ENCODE measurements at regions not wholly inside any gene's neighbourhood (a gene's known extent, or its start where the extent isn't known, plus 50 kb on each side); places are given as distances from the start of the nearest gene placed in this dataset.

GRCh38 chr5:74355041-74355824, 285.3 kb downstream of the ENC1 start:
- DNase-seq = no peak

GRCh38 chr5:74352256-74352655, 288.3 kb downstream of the ENC1 start:
- DNase-seq = no peak

- no peak for DNase-seq
Observed at GRCh38 chr5:74342948-74343682, 297.4 kb downstream of the ENC1 start.

DNA sequence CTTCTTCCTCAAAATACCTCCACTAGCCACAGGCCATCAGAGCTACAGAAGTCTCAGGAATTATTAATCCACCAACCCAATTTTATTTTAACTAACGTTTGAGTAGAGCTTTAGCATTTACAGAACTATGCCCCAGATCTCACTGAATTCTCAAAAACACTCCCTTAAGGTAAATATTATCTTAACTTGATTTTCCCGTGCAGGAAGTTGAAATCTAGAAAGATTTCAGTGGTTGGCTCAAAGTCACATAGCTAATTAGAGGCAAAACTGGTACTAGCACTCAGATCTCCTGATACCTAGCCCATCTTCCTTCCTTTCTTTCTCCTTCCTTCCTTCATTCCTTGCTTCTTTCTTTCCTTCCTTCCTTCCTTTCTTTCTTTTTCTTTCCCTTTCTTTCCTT, 298.3 kb downstream of the ENC1 start:
- DNase-seq = no peak

GRCh38 chr5:74341221-74341620, 299.3 kb downstream of the ENC1 start:
- DNase-seq = no peak

GRCh38 chr5:74340476-74340875, 300.1 kb downstream of the ENC1 start:
- no peak for DNase-seq

GRCh38 chr5:74337984-74338310, 302.6 kb downstream of the ENC1 start:
- peak; percentile 33 to 77 (median 71) for DNase-seq

- DNase-seq = no peak
Observed at GRCh38 chr5:74337254-74337983, 303.1 kb downstream of the ENC1 start.

DNA sequence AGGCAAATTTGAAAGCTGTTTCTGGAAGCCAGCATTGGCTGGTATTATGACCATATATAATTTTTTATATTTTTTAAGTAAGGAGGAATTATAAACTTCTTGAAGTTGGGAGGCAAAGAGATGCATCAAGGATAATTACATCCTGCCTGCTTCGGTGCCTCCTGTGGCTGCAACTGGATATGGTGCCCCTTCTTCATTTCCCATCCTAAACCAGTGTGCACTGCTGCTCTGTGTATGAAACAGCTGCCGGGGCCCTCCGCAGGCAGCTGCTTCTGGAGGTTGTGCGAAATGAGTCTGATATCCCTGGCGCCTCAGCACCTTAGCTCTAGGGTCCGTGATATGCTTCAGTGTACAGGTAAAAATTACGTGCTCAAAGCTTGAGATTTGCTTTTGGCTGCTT, 304.2 kb downstream of the ENC1 start:
- no peak for DNase-seq

GRCh38 chr5:74334762-74335384, 305.7 kb downstream of the ENC1 start:
- no peak for DNase-seq

GRCh38 chr5:74334062-74334761, 306.3 kb downstream of the ENC1 start:
- no peak for DNase-seq

DNA sequence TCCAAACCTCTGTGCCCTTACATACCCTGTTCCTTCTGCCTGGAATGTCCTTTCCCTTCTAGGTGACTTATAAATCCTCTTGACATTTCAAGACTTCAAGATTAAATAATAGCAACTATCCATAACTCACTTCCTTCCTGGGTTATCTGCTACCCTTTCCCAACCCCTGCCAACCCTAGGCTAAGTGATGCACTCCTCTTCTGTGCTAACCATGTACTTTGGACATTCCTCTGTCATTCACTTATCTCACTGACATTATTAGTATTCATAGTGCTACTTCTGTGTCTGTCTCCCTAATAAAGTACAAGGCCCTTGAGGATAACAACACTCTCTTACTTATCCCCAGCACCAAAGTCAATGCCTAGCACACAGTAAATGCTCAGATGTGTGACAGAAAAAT, 307.1 kb downstream of the ENC1 start:
- no peak for DNase-seq

- no peak for DNase-seq
Observed at GRCh38 chr5:74332682-74333081, 307.8 kb downstream of the ENC1 start.

DNA sequence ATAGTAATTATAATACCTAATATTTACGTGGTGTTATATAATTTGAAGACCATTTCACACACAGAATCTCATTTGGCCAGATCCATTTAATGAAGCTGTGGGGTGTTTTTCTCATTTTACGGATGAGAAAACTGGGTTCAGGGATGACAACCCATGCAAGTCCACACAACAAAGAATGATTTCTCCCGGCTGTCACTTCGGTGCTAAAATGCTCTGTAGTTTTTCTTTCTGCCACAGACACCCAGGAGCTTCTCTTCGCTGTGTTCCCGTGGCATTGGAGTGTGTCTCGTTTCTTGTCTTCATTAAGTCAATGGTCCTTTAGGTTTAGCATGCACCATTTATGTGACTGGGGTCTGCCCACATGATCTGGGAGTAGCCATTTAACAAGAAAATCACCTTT, 308.5 kb downstream of the ENC1 start:
- DNase-seq = no peak

- DNase-seq = no peak
Observed at GRCh38 chr5:74328221-74328630, 312.3 kb downstream of the ENC1 start.

DNA sequence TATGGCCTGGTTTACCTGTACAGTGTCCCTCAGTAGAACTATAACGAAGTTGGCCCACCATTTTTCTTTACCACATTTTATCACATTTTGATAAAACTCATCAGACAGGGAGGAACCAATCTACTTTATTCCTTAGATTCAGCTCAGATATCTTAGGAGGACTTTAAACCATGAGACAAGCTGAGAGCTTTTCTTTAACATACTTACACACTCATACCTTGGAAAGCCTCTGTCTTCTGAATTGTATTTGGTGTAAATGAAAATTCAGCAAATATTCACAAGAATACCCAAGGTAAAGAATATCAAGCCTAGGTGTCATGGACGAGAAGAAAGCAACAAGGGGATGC, 313.2 kb downstream of the ENC1 start:
- no peak for DNase-seq

GRCh38 chr5:74326571-74327338, 313.8 kb downstream of the ENC1 start:
- peak in 2 of 3 donors; percentile 47 to 91 for DNase-seq

DNA sequence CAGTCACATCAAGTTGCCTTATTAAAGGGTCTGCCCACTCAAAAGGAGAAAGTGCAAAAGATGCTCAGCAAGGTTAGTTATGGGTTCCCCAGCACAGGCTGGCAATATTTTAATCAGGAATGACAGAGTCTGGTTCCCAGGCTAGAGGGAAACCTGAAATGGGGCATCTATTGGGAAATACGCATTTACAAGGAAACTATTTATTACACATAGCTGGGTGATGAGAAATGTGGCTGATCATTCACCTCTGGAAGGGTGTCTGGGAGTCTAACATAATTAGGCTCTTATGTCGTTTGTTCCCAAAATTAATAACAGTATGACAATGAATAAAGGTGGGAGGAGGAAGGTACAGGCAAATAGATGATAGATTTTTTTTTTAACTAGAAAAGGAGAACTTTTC, 314.7 kb downstream of the ENC1 start:
- DNase-seq = no peak

- no peak for DNase-seq
Observed at GRCh38 chr5:74324556-74324955, 316.0 kb downstream of the ENC1 start.

GRCh38 chr5:74322944-74323343, 317.6 kb downstream of the ENC1 start:
- DNase-seq = no peak

DNA sequence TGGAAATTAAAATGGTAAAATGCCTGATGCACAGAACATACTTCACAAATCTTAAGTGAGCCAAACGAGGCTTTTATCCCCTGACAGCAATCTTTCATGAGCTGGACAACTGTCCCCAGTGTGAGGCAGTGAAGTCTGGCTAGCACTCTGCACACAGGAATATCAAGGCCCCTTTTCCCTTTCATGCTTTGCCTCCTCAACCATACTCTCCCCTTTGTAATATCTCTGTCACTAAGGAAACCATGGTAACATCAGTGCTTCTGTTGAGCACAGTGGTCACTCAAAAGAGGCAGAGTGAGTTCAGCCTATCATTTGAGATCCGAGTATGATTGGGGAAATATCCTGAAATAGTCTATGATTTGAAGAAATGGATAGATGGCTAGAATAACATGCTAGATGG, 318.3 kb downstream of the ENC1 start:
- no peak for DNase-seq
